Stomach (tissue), 4 donors: ENCODE measurements at regions not wholly inside any gene's neighbourhood (a gene's known extent, or its start where the extent isn't known, plus 50 kb on each side); places are given as distances from the start of the nearest gene placed in this dataset.

Experiments used
- CTCF ChIP-seq, 7 experiments: fragments of 450-650 bp in 4 of 7; fragments of 200-600 bp in 3 of 7; sonication (generic) in 3 of 7; IDR thresholded peaks; one replicate each; pipeline ENCODE4 v1.5.1; 2016 to 2019; ENCODE audit warnings: antibody characterized with exemption in 7 of 7, control low read depth in 2 of 7, mild to moderate bottlenecking in 1 of 7
- POLR2A ChIP-seq, 4 donors: fragments of 450-650 bp; IDR thresholded peaks; one replicate each; pipeline ENCODE4 v1.6.1; 2016; ENCODE audit warnings: antibody characterized with exemption in 4 of 4, control low read depth in 2 of 4, mild to moderate bottlenecking in 1 of 4, moderate library complexity in 1 of 4
- POLR2AphosphoS5 ChIP-seq, 3 donors: sonication (generic); formaldehyde crosslinking; IDR thresholded peaks; one replicate each; pipeline ENCODE4 v1.6.1; 2016; ENCODE audit warnings: antibody characterized with exemption in 3 of 3

DNA sequence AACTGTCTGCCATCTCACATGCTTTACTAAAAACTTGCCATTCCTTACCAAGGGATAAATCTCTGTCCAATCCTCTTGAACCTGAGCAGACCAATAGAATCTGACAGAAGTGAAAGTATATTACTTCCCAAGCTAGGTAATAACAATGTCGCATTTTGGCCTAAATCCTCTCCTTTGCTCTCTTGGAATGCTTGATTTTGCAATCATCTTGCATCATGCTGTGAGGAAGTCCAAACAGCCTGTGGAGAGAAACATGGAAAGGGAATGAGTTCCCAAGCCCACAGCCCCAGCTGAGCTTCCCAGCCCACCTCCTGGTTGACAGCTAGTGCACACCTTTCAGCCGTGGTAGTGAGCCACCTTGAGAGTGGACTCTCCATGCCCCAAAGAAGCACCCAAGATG, 540.6 kb downstream of the STK39 start:
- TF ChIP-seq POLR2AphosphoS5 (IDR thresholded peaks at IDR 0.05): no peak
- no peak for TF ChIP-seq CTCF (IDR thresholded peaks at IDR 0.05)
- TF ChIP-seq POLR2A (IDR thresholded peaks at IDR 0.05): no peak
